HG02943 (cell line): ENCODE measurements at regions not wholly inside any gene's neighbourhood (a gene's known extent, or its start where the extent isn't known, plus 50 kb on each side); places are given as distances from the start of the nearest gene placed in this dataset.
"Not testable (repeated sequence)": the region's sequence is repeated elsewhere in the genome, so short reads cannot be mapped to it uniquely, and the experiment has no call there.

Experiments used
- ATAC-seq: cut with Tn5 transposase; IDR thresholded peaks from one replicate; pipeline ENCODE4 v1.9.1; 2021; ENCODE audit warnings: mild to moderate bottlenecking, low read depth, moderate library complexity; ENCODE audit not compliant: unreplicated experiment

- no peak for ATAC-seq
Observed at GRCh38 chr12:13417516-13417915, 221.0 kb downstream of the EMP1 start.

- ATAC-seq: no peak
Observed at GRCh38 chr12:13411287-13411686, 214.8 kb downstream of the EMP1 start.

- ATAC-seq: no peak
Observed at GRCh38 chr12:13405961-13406703, 209.6 kb downstream of the EMP1 start.

- ATAC-seq: no peak
Observed at GRCh38 chr12:13404631-13405473, 208.3 kb downstream of the EMP1 start.

GRCh38 chr12:13404111-13404628 is 207.6 kb downstream of the EMP1 start:
- ATAC-seq: no peak

GRCh38 chr12:13391375-13391774 is 194.8 kb downstream of the EMP1 start:
- not testable (repeated sequence) for ATAC-seq

DNA sequence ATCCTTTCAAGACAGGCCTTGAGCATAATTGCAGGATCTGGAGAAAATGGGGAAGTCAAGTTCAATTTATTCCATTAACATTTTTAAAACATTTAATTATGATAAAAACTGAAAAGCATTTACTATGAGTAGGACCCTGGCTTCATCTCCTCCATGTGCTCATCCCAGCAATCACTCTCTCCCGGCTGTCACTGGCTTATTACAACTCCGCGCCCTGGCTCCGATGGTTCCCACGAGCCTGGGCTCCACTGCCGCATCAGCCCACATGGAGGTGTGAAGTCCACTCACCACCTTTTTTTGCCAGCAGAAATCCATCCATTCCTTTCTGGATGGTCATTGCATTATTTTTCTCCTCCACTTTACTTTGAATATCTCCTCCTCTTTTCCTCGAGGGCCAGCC is 194.4 kb downstream of the EMP1 start:
- no peak for ATAC-seq

GRCh38 chr12:13390381-13390861 is 193.9 kb downstream of the EMP1 start:
- ATAC-seq: no peak

DNA sequence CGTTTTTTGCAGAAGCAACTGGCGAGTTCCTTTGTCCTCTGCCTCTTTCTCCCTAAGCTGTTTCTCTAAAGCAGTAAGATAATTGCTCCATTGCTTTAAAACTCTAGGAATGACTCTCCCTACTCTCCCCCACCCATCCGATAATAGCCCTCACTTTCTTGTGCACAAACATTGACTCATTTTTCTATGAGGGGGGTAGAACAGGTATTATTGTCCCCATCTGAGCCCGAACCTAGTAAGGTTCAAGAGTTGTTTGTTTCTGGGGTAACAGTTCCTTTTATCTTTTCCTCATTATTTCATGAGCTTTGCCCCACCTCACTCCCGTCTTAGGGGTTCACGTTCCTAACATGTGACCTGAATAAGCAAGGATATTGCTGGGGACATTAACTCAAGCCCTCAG is 190.6 kb downstream of the EMP1 start:
- no peak for ATAC-seq

DNA sequence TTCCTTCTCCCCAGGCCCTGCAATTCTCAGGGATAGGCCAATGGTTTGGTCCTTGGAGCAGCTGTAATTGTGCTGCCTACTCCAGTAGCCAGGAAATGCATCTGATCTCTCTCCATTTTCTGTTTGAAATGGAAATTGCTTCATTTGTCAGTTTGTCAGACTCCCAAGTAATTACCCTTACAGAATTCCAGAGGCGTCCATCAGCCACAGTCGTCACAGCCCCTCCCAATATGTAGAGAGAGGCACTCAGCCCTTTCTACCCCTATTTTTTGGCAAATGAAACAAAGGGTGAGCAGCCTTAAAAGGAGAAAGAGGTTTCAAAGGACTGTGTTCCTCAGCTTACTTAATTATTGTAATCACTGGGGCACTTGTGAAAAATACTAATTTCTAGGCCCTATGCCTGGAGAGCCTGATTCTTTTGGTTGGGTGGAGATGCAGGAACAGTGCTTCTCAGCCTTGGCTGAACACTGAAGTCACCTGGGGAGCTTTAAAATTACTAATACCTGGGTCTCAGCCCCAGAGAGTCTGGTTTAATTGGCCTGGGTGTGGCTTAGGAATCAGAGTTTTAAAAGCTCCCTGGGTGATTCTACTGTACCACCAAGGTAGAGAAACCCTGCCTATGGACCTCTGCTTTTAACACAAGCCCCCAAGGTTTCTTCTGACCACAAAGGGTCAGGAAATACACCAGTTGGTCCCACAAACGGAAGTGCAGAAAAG is 190.0 kb downstream of the EMP1 start:
- no peak for ATAC-seq

GRCh38 chr12:13383379-13383778 is 186.9 kb downstream of the EMP1 start:
- ATAC-seq: no peak

DNA sequence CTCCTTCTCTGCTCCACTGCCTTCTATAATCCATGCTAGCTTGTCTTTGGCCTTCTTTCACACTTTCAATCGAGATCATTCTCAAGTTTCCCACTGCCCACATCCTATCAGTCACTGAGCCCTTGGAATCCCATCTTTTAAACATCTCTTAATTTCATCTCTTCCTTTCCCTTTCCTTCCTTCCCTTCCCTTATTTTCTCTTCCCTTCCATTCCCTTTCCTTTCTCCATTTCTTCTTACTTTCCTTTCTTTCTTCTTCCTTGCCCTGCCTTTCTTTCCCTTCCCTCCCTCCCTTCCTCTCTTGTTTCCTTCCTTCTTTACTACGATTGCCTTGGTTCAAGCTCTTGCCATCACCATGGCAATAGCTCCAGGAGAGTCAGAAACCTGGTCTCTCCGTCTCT is 183.8 kb downstream of the EMP1 start:
- ATAC-seq: no peak

DNA sequence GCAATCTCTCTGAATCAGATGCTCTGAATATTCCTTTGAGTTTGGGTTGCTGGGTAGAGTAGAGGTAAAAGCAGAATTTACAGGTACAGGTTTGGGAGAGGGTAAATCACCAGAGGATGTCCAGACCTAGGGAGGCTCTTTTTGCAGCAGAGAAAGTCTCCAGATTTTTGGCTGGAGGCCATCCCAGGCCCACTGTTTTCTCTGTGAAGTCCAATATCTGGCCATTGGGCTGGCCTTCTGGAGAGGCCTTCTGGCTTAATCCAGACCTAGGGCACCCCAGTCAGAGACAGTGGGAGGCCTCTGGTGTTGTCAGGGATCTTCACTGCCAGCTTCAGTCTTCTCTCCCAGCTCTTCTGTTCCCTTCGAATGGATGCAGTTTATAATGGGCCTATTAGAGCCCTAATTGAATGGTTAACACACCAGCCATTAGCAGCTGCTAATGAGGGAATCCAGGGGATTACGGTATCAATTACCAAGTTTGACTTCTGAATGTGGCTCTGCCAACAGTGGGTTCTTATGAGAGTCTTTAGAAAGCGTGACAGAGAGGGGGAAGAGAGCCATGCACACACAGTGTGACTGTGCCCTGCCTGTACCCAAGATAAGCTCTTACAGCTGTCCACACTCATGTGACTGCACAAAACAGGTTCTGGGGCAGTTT is 183.1 kb downstream of the EMP1 start:
- no peak for ATAC-seq

DNA sequence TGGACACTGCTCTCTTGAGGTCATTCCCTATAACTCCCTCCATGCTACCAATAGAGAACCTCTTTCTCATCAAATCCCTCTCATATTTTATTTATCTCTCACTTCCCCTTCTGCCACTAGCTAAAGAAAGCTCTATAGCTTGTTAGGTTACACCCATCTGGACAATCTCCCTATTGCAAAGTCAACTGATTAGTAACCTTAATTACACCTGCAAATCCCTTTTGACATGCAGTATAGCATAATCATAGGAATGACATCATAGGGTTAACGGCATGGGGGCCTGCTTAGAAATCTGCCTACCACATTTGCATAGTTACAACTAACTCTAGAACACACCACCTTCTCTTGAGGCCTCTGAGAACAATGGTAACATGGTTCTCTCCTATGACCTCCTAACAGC is 181.2 kb downstream of the EMP1 start:
- no peak for ATAC-seq

- ATAC-seq: no peak
Observed at GRCh38 chr12:13376610-13377373, 180.3 kb downstream of the EMP1 start.

GRCh38 chr12:13375583-13376345 is 179.2 kb downstream of the EMP1 start:
- no peak for ATAC-seq

- no peak for ATAC-seq
Observed at GRCh38 chr12:13374793-13375192, 178.3 kb downstream of the EMP1 start.

DNA sequence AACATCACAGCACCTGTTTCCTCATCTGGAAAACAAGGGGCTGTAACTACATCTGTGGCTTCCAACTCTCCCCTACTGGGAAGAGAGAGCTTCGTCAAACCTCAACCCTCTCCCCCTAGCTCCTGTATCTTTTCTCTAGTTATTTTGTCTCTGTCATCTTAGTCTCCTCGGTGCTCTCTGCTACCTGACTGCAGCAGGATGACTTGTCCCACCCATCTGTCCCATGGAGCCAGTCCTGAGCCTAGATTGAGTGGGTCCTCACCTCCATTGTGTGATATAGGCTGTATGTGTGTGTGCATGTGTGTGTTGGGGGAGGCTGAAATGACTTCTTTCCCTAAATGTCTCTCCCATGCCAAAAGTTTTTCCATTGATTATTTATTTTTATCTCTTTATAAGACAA is 177.3 kb downstream of the EMP1 start:
- ATAC-seq: no peak

DNA sequence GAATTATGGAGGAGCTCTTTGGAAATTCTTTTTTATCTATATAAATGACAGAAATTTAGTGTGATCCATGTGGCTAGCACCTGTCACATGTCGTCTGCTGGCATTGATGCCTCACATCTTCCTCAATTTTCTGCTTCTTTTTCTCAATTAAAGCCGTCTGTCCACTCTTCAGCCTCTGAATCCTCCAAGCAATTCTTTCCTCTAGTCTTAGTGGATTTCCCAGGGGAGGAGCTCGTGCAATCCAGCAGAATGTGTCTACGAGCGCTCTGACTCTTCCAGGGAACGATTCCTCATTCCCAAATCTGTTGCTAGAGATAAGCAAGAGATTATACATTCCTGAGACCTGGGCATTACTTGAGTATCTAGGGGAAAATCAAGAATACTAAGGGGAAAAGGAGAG is 176.6 kb downstream of the EMP1 start:
- ATAC-seq: no peak
